GM12872 (cell line): ENCODE measurements at regions not wholly inside any gene's neighbourhood (a gene's known extent, or its start where the extent isn't known, plus 50 kb on each side); places are given as distances from the start of the nearest gene placed in this dataset.

Experiments used
- TF ChIP-seq, protein P1 (sequence below): IDR thresholded peaks from 3 replicates; pipeline ENCODE4 v1.5.1; 2011; ENCODE audit warnings: low read depth, mild to moderate bottlenecking, low read length, moderate library complexity; ENCODE audit not compliant: insufficient read depth

DNA sequence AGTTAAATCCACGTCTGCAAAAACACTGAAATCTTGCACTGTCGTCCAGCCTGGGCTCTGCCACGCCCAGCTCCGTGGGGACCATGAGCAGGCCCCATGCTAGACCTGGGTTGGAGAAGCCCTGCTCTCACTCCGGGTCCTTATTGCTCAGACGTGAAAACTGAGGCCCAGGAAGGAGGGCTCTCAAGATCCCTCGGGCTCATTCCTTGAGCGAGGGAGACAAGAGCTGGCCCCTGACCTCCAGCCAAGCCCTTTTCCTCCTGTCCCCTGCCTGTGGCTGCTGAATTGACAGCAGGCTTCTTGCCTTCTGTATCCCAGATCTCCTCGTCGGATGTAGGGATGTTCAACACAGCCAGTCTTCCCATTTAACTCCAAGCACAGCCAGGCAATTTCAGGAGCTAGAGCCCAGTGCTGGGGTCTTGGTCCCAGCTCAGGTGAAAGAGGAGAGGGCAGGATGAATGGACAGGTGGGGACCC is 109.5 kb downstream of the CPZ start:
- TF ChIP-seq, protein P1, sequence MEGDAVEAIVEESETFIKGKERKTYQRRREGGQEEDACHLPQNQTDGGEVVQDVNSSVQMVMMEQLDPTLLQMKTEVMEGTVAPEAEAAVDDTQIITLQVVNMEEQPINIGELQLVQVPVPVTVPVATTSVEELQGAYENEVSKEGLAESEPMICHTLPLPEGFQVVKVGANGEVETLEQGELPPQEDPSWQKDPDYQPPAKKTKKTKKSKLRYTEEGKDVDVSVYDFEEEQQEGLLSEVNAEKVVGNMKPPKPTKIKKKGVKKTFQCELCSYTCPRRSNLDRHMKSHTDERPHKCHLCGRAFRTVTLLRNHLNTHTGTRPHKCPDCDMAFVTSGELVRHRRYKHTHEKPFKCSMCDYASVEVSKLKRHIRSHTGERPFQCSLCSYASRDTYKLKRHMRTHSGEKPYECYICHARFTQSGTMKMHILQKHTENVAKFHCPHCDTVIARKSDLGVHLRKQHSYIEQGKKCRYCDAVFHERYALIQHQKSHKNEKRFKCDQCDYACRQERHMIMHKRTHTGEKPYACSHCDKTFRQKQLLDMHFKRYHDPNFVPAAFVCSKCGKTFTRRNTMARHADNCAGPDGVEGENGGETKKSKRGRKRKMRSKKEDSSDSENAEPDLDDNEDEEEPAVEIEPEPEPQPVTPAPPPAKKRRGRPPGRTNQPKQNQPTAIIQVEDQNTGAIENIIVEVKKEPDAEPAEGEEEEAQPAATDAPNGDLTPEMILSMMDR = no peak

DNA sequence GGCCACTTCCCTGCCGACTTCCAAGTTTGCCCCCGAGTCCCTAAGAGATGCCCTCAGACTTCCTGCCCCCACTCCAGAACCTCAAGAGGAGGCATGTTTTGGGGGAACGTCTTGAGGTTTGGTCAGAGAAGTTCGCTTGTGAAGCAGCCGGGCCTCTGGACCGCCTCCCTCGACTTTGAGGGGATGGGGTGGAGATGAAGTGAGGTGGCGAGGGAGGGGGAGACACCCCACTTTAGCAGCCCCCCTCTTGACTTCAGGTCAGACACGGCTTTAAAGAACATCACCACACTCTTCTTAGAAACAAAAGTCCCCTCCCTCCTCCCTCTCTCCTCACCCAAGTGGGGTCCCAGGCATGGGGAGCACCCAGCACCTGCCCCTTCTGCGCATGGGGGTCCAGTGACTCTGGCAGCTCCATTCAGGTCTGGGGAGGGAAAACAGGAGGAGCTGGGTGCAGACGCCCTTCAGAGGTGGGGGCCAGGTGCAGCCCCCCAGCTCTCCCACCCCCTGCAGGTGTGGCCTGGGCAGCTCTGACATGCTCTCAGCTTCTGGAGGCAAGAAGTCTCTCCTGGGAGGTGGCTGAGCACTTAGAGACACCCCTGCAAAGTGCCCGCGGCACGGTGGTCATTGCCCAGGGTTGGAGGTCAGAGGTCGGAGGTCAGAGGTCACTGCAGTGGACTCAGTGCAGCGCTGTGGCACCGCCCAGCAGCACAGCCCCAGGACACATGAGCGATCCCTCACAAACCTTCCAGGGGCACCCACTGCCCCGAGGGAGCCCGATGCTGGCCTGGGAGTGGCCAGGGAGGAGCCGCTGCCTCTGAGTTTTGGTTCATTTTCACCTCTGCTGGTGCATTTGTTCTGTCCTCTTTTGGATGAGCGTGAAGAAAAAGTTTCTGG is 108.8 kb downstream of the CPZ start:
- TF ChIP-seq, protein P1 = no peak

DNA sequence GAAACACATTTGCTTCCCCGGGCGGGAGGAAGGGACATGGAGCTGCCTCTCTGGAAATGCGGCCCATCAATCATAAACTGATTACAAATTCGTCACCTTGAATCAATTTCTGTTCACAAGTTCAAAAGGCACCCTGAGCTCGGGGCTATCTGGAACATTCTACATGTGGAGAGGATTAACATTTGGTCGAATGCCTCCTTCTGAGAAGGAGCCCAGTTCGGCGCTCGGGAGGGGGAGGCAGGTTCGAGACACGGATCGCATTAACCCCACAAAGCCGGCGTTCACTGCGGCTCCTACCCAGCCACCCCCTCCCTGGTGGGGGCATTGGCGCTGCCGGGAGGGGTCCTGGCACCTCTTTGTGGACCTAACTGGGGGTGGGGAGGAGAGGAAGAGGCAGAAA is 108.0 kb downstream of the CPZ start:
- TF ChIP-seq, protein P1 = no peak

DNA sequence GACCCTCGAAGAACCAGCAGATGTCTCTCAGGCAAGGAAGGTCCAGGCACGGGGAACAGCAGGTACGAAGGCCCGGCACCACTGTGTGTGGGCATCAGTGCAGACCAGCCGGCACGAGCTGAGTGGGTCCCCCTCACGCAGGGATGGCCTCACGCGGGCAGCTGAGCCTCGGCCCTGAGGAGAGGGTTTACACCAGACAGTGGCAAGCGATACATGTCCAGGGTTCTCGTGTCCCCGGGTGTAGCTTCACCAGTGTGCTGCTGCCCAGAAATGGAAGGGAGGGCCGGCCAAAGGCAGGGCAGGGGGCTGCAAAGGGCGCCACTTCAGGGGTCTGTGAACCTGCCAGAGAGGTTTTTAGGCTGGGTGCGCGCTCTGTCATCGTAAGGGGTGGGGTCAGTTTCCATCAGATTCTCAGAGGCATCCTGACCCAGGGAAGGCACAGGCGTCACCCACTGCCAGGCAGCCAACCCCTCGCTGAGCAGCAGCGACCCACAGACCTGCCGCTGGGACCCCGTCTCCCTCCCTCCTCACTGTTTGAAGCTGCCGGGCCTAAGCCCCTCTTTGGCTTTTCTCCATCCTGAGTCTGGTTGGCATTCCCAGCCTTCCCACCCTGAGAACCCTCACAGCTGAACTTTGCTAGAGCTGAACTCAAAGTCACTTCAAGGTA is 107.0 kb downstream of the CPZ start:
- TF ChIP-seq, protein P1 = no peak

DNA sequence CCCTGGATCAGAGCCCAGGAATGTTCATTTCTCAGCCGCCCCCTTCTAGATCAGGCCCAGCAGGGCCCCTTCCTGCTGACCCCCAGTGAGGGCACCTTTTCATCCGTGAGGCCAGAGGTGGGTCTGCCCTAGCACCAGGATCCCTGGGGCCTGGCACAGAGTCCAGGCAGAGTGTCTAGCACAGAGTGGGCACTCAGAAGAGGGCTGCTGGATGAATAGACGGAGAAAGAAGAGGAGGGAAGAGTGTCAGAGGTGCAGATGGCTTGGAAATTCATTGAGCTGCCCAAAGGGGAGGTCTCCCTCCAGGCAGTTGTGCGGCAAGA is 106.5 kb downstream of the CPZ start:
- TF ChIP-seq, protein P1 = no peak

DNA sequence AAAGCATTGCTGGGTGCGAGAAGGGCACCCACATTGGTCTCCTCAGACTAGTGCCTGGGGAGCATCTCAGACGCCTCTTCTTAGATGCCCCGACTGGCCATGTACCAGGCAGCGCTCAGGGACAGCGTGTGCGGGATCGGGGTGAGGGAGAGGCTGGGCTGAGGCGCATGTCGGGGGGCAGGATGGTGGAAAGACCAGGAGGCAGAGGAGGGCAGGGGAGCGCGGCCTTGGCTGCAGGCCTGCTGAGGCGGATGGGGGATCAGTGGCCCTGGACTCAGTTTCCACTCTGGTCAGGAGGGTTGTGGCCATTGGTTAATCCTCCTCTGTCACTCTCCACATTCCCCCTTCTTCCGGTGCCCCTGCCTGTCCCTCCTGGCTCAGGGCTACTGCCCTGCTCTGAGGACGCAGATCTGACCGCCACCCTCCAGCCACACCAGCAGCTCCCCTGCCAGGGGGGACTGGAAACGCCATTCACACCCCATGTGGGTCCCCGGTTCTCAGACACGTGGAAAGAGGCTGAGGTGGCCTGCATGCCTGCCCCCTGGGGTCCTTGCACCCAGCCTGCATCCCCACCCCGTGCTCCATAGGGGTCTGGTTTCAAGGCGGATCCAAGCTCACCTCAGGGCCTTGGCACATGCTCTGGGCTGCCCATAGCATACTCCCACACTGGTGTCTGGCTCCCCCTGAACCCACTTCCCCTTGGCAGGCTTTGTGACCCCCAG is 105.9 kb downstream of the CPZ start:
- TF ChIP-seq, protein P1 = no peak

DNA sequence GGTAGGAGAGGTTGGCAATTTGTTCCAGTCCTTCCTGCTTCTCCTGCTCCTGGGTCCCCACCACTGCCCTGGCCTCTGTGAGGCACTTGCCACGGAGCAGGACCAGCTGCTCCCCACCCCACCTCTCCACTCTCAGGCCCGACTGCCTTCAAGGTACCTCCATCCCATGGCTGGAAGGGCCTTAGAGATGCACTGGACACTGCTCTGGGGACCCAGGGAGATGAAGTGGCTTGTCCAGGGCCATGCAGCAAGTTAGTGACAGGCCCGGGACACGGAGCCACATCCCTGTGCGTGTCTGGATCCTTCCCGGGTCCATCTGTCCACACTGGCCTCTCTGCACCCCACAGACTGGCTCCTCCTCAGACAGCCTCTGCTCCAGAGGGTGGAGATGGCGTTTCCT is 105.3 kb downstream of the CPZ start:
- TF ChIP-seq, protein P1 = no peak
